Left lung (tissue), 4 donors: ENCODE measurements at regions not wholly inside any gene's neighbourhood (a gene's known extent, or its start where the extent isn't known, plus 50 kb on each side); places are given as distances from the start of the nearest gene placed in this dataset.

Experiments used
- ATAC-seq: fragments of 200-7000 bp; cut with Tn5 transposase; one replicate; pipeline ENCODE4 v1.9.1; 2020; ENCODE audit warnings: moderate library complexity
- DNase-seq, 4 donors: peaks; one replicate each; pipeline ENCODE4 v3.0.0-alpha.2; 2013 to 2020
- H3K27ac ChIP-seq, 2 donors: fragments of 200-600 bp; sonication (generic) in 1 of 2; one replicate each; pipeline versions ENCODE4 v1.5.0 to v1.8.0; 2020 to 2021
- H3K27me3 ChIP-seq, 2 donors: fragments of 200-600 bp; sonication (generic) in 1 of 2; one replicate each; pipeline versions ENCODE4 v1.5.0 to v1.8.0; 2020 to 2021
- H3K36me3 ChIP-seq, 2 donors: fragments of 200-600 bp; sonication (generic) in 1 of 2; one replicate each; pipeline versions ENCODE4 v1.5.0 to v1.8.0; 2020 to 2021
- H3K4me1 ChIP-seq, 2 donors: fragments of 200-600 bp; one replicate each; pipeline ENCODE4 v1.8.0; 2021
- H3K4me3 ChIP-seq, 2 donors: fragments of 200-600 bp; sonication (generic) in 1 of 2; one replicate each; pipeline versions ENCODE4 v1.5.0 to v1.8.0; 2020 to 2021; ENCODE audit warnings: mild to moderate bottlenecking in 1 of 2
- H3K9me3 ChIP-seq, 2 donors: fragments of 200-600 bp; sonication (generic) in 1 of 2; one replicate each; pipeline versions ENCODE4 v1.5.0 to v1.8.0; 2020 to 2021
- intact Hi-C, 2 donors: fragments of 100-400 bp; cut with DNase I; formaldehyde crosslinking; loops; one replicate each; pipeline versions ENCODE4 v1.11.2 to v1.14.2; 2022
- TF ChIP-seq, protein P1 (sequence below), 2 donors: fragments of 200-600 bp; sonication (generic) in 1 of 2; IDR thresholded peaks; one replicate each; pipeline versions ENCODE4 v1.5.0 to v1.8.0; 2021; ENCODE audit warnings: antibody characterized with exemption in 2 of 2
- donor health status: DM: no; HTN: yes; CAD: no.
- donor health status: DM: no; HTN: no; CAD: no.

DNA sequence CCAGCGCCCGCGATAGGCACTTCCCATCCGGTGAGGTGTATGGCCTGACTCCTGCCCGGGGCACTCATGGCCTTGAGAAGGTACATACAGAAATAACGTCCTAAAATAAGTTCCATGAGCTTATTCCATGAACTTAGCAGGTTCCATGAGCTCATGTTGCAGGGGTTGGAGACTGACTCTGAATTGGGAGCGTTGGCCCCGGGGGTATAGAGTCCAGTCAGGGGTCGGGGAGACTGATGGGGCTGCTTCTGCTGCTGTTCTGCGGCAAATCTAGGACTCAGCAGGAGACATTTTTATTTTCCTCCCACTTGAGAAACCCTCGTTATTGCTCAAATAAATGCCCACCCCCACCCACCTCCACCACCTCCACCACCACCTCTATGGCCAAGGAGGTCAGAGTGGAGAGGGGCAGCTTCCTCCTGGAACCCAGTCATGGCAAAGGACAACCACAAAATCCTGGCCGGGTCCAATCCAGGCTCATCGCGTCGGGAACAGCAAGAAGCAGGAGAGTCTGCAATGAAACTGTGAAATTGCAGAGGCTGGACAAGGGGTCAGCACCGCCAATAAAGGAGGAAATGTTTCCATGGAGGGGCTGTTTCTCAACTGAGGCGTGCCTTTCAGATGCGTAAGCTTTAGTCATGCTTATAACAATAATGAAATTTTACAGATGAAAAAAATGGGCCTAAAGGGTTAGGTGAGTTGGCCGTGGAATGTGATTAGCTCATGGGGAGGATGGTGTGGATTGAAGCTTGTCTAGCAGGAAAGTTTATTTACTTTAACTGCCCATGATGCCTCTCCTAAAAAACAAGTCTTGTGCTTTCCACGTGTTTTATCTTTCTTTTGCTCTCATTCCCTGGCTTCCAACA lies 136.6 kb upstream of the ALKAL2 start:
- intact Hi-C loops: no loop called here
- TF ChIP-seq, protein P1, sequence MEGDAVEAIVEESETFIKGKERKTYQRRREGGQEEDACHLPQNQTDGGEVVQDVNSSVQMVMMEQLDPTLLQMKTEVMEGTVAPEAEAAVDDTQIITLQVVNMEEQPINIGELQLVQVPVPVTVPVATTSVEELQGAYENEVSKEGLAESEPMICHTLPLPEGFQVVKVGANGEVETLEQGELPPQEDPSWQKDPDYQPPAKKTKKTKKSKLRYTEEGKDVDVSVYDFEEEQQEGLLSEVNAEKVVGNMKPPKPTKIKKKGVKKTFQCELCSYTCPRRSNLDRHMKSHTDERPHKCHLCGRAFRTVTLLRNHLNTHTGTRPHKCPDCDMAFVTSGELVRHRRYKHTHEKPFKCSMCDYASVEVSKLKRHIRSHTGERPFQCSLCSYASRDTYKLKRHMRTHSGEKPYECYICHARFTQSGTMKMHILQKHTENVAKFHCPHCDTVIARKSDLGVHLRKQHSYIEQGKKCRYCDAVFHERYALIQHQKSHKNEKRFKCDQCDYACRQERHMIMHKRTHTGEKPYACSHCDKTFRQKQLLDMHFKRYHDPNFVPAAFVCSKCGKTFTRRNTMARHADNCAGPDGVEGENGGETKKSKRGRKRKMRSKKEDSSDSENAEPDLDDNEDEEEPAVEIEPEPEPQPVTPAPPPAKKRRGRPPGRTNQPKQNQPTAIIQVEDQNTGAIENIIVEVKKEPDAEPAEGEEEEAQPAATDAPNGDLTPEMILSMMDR (IDR thresholded peaks at IDR 0.05): no peak
- Histone ChIP-seq H3K4me1 (no peaks in the 10 kb centered on the region), H3K4me3 (no peak overlapping the region), H3K27ac (no peak overlapping the region), H3K36me3 (no peaks in the 10 kb centered on the region), H3K9me3 (peaks cover 0 to 3% of the 10 kb centered on the region in 2 donors), H3K27me3 (no peaks in the 10 kb centered on the region)
- DNase-seq: no peak
- ATAC-seq: no peak

DNA sequence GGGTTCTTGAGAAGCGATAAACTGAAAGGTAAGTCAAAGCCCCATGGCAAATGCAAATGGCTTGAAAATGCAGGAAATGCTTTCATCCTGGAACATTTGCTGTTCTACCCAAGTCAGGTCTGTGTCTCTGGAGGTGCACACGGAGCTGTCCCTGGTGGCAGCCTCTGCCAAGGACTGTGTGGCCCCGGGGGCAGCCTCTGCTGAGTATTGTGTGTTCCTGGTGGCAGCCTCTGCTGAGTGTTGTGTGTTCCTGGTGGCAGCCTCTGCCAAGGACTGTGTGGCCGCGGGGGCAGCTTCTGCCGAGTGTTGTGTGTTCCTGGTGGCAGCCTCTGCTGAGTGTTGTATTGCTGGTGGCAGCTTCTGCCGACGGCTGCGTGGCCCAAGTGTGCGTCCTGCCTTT lies 135.6 kb upstream of the ALKAL2 start:
- Histone ChIP-seq H3K9me3 (peaks cover 0 to 3% of the 10 kb centered on the region in 2 donors), H3K27ac (no peak overlapping the region), H3K27me3 (no peaks in the 10 kb centered on the region), H3K36me3 (no peaks in the 10 kb centered on the region), H3K4me3 (no peak overlapping the region), H3K4me1 (no peaks in the 10 kb centered on the region)
- ATAC-seq (no peak), DNase-seq (no peak)
- intact Hi-C loops: no loop called here
- TF ChIP-seq, protein P1 (IDR thresholded peaks at IDR 0.05): no peak

DNA sequence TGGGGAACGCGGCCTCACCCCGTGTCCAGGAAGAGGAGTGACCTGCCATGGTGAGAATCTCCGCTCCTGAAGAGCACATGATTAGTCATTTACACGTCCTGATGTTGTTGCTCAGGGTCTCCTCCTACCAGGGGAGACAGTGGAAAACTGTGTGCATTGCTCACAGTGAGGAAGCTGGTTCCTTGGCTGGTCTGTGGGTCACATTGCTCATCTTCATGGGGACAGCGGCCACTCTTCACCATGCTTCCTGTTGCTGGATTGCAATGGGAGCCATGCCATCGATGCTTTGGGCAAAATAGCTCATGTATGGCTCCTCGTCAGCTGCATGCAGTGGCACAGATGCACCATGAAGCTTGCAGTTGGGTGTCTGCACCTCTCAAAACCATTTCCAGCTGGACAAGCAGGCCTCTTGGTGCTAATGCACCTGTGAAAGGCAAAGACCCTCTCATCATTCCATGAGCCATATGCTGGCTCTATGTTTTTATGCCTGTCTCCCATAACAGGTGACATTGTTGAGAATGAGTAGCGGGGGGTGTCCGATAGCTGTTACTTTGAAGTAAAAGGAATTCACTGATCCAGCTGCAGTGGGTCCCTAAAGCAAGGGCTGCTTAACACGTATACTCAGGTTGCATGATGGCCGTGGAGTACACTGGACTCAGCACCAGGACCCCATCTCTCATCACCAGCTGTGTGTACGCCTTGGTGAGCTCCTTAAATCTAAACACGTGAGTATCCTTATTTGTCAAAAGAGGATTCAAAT lies 135.0 kb upstream of the ALKAL2 start:
- H3K27me3 ChIP-seq: no peaks in the 10 kb centered on the region
- no peaks in the 10 kb centered on the region for H3K4me1 ChIP-seq
- H3K36me3 ChIP-seq: no peaks in the 10 kb centered on the region
- ATAC-seq: no peak
- DNase-seq: no peak
- intact Hi-C loops: no loop called here
- H3K9me3 ChIP-seq: peaks cover 0 to 3% of the 10 kb centered on the region in 2 donors
- H3K4me3 ChIP-seq: no peak overlapping the region
- TF ChIP-seq, protein P1 (IDR thresholded peaks at IDR 0.05): no peak
- H3K27ac ChIP-seq: no peak overlapping the region

DNA sequence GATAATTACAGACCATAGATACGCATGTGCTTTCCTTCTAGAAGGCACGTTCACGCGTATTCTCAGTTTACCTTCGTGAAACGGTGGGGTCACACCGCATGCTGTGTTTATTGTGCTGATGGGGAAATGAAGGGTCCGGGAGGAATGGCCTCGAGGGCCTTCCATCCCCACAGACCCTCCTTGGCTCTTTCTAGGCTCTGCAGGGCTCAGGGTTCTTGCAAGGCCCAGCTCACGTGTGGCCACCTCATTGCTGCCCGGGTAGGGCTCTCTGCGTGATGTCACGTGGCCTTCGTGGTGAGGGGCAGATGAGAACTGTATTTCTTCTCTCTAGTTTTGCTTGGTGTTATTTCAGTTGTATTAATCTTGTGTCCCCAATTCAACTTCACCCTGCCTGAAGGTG lies 133.5 kb upstream of the ALKAL2 start:
- H3K4me3 ChIP-seq: no peak overlapping the region
- peaks cover 0 to 8% of the 10 kb centered on the region in 2 donors for H3K27me3 ChIP-seq
- H3K4me1 ChIP-seq: no peaks in the 10 kb centered on the region
- DNase-seq (no peak), ATAC-seq (no peak)
- peaks cover 0 to 3% of the 10 kb centered on the region in 2 donors for H3K9me3 ChIP-seq
- no peaks in the 10 kb centered on the region for H3K36me3 ChIP-seq
- TF ChIP-seq, protein P1 (IDR thresholded peaks at IDR 0.05): no peak
- intact Hi-C loops: no loop called here
- no peak overlapping the region for H3K27ac ChIP-seq

DNA sequence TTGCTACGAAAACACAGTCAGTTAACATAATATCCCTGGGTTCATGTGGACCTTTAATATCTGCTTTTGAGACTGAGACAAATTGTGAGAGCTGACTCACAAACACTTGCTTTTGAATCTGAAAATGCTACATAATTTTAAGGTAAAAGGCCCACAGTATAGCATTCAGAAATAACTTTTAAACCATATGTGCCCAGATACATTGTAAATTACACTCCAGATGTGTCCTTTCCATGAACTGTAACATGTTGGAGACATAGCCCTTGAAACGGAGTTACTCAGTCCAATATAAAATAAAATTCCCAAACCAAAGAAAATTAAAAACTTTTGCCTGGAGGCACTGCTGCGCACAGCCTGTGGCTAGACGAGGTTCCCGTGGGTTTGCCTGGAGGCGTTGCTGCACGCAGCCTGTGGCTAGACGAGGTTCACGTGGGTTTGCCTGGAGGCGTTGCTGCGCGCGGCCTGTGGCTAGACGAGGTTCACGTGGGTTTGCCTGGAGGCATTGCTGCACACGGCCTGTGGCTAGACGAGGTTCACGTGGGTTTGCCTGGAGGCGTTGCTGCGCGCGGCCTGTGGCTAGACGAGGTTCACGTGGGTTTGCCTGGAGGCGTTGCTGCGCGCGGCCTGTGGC lies 131.9 kb upstream of the ALKAL2 start:
- no peak for DNase-seq
- intact Hi-C loops: no loop called here
- Histone ChIP-seq H3K27me3 (peaks cover 0 to 17% of the 10 kb centered on the region in 2 donors), H3K9me3 (peaks cover 0 to 3% of the 10 kb centered on the region in 2 donors), H3K27ac (no peak overlapping the region), H3K36me3 (no peaks in the 10 kb centered on the region), H3K4me1 (no peaks in the 10 kb centered on the region), H3K4me3 (no peak overlapping the region)
- ATAC-seq: no peak
- TF ChIP-seq, protein P1 (IDR thresholded peaks at IDR 0.05): no peak
